Testis (tissue), 2 donors: ENCODE measurements at regions not wholly inside any gene's neighbourhood (a gene's known extent, or its start where the extent isn't known, plus 50 kb on each side); places are given as distances from the start of the nearest gene placed in this dataset.

Experiments used
- CTCF ChIP-seq, 3 experiments: fragments of 450-650 bp in 2 of 3; fragments of 200-600 bp in 1 of 3; sonication (generic) in 1 of 3; IDR thresholded peaks; one replicate each; pipeline ENCODE4 v1.5.1; 2016 to 2019; ENCODE audit warnings: antibody characterized with exemption in 3 of 3, mild to moderate bottlenecking in 2 of 3, moderate library complexity in 1 of 3
- POLR2A ChIP-seq: fragments of 450-650 bp; IDR thresholded peaks from one replicate; pipeline ENCODE4 v1.6.1; 2017; ENCODE audit warnings: antibody characterized with exemption, mild to moderate bottlenecking, moderate library complexity

GRCh38 chr20:53752971-53753879 is 159.6 kb upstream of the ZNF217 start:
- TF ChIP-seq CTCF (IDR thresholded peaks at IDR 0.05) (no peak), POLR2A (no peak)
